SK-N-DZ (cell line): ENCODE measurements at regions not wholly inside any gene's neighbourhood (a gene's known extent, or its start where the extent isn't known, plus 50 kb on each side); places are given as distances from the start of the nearest gene placed in this dataset.
A peak's percentile ranks its signal among the peaks of the same experiment; 100 is the strongest.
"Not testable (repeated sequence)": the region's sequence is repeated elsewhere in the genome, so short reads cannot be mapped to it uniquely, and the experiment has no call there.

Source experiments
- DNase-seq: peaks from one replicate; pipeline ENCODE4 v3.0.0-alpha.2; 2015; ENCODE audit warnings: low spot score

DNA sequence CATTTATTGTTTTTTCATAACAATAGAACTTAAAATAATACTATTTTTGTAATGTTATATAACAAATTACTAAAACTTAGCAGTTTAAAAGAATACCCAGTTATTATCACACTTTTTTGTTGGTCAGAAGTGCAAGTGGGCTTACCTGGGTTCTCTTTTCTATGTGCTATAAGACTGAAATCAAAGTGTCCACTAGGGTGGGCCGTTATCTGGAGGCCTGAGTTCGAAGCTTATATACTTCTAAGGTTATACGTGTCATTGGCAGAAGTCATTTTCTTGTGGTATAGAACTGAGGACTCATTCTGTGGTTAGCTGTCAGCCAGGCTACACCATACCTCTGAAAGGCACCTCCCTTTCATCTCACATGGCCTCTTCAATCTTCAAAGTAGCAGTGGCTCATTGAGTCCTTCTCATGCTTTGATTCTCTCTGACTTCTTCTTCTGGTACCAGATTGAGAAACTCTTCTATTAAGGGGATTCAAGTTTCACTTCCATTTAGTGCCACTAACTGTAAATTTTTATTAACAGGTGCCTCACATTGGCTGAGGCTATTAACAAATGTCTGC is 414.3 kb downstream of the AMY1C start:
- no peak for DNase-seq

DNA sequence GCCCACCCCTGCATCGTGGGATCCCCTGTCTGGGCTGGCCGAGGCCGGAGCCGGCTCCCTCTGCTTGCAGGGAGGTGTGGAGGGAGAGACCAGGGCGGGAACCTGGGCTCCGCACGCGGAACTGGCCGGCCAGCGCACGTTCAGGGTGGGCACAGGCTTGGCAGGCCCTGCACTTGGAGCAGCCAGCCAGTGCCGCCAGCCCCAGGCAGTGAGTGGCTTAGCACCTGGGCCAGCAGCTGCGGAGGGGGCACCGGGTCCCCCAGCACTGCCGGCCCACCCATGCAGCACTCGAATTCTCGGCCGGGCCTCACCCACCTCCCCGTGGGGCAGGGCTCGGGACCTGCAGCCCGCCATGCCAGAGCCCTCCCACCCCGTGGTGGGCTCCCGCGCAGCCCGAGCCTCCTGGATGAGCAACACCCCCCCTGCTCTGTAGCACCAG is 422.6 kb downstream of the AMY1C start:
- no peak for DNase-seq

GRCh38 chr1:104182251-104182650 is 432.6 kb downstream of the AMY1C start:
- DNase-seq: peak; percentile 20

DNA sequence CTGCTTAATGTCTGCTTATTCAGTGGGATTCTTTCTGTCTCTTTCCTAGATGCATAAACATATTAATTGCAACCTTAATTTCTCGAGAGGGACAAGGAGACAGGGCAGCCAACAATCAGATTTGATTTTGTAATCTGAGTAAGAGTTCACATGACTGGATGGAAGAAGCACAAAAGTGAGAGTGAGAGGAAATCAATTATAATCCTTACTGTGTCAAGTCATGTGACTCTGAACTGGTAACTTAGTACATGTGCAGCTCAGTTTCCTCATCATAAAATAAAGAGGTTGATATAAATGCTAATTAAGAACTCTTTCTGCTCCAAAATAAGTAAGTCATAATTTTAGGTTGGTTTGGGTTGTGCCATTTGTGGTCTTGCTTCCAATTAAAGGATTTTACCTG is 439.5 kb downstream of the AMY1C start:
- DNase-seq: no peak

DNA sequence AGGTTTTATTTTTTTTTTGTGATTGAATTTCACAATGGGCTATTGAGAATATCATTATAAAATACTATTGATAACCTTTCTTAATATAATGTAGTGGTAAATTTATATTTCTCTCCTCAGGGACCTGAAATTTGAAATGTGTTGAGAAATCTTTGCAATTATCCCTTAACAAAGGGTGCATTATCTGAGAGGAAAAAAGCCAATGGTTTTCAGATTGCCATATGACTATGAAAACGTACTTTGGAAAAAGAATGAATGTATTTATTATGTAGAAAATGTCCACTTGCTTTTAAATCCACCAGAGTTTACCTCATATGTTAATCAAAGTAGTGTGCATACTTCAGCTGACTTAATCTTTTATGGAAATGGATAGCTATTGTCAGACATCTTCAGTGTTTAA is 441.1 kb downstream of the AMY1C start:
- no peak for DNase-seq

DNA sequence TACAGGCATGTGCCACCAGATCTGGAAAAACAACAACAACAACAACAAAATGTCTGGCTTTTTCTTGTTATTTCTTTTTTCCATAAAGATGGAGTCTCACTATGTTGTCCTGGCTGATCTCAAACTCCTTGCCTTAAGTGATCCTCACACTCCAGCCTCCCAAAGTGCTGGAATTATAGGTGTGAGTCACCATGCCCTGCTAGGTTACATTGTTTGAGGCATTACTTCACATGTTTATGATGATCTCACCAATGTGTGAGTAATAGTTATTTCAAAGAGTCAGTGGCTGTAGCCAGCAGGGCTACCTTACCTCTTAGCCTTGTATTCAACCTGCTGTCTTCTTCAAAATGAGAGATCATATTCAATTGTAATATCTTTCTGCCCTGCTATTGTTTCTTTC is 445.7 kb downstream of the AMY1C start:
- no peak for DNase-seq

- peak; percentile 9 for DNase-seq
These were observed 446.4 kb downstream of the AMY1C start for GRCh38 chr1:104196136-104196535.

DNA sequence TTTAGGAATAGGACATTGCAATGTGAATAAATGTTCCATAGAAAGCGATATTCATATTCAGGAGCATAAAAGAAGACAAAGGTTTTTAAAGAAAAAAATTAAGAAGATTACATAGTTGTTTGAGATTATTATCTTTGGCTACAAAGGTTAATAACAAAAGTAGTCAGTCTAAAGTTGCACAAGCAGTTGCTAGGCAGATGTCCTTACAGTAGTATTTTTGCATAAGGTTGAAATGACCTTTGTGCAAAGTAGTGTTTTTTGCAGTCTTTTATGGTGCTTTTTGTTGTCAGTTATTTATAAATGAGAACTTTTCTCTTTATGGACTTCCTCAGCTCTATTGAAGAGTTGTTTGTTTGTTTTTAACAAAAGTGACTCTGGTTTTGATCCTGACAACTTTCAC is 447.8 kb downstream of the AMY1C start:
- DNase-seq: no peak

- DNase-seq: no peak
These were observed 462.5 kb downstream of the AMY1C start for GRCh38 chr1:104212239-104212638.

DNA sequence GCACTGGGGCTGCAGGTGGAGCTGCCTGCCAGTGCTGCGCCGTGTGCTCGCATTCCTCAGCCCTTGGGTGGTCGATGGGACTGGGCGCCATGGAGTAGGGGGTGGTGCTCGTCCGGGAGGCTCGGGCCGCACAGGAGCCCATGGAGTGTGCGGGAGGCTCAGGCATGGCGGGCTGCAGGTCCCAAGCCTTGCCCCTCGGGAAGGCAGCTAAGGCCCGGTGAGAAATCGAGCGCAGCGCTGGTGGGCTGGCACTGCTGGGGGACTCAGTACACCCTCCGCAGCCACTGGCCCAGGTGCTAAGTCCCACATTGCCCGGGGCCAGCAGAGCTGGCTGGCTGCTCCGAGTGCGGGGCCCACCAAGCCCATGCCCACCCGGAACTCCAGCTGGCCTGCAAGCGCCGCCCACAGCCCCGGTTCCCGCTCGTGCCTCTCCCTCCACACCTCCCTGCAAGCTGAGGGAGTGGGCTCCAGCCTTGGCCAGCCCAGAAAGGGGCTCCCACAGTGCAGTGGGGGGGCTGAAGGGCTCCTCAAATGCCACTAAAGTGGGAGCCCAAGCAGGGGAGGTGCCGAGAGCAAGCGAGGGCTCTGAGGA is 467.8 kb downstream of the AMY1C start:
- not testable (repeated sequence) for DNase-seq

DNA sequence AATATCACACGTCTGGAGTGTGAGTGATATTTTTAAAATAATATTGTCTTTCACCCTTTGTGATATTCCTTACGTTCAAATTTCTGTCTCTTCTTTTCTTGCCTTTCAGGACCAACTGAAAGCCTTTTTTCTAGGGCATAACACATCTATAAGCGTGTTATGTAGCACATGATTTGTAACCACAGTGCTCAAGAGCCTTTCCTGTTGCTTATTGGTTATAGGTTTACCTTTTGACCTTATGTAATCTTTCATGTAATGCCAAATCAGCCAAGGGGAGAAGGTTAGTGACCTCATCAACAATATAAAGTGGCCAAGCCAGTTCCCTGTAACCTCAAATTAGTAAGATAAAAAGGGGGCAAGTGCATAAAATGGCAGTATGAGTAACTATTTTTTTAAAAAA is 480.2 kb downstream of the AMY1C start:
- DNase-seq: no peak

DNA sequence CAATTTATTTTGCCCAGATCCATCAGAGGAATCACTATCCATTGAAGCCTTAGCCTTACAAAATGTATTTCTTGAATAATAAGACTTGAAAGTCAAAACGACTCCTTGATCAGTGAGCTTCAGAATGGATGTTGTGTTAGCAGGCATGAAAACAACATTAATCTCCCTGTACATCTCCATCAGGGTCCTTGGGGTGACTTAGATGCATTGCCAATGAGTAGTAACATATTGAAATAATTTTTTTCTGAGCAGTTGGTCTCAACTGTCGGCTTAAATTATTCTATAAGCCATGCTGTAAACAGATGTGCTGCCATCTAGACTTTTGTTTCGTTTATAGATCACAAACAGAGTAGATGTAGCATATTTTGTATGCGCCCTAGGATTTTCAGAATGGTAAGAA is 482.0 kb downstream of the AMY1C start:
- DNase-seq: no peak

DNA sequence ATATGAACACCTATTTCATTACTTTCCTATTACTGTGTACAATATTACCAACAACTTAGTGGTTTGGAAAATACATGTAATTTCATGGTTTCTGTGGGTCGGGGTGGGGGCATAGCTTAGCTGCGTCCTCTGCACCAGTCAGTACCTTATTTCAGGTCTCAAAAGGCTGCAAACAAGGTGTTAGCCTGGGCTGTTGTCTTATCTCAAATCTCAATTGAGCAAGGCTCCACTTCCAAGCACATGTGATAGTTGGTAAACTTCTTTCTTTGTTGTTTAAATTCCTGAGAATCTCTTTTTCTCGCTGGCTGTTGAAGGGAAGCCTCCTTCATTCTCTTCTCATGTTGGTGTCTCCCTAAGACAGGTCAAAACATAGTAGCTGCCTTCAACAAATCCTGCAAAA is 485.4 kb downstream of the AMY1C start:
- DNase-seq: no peak

DNA sequence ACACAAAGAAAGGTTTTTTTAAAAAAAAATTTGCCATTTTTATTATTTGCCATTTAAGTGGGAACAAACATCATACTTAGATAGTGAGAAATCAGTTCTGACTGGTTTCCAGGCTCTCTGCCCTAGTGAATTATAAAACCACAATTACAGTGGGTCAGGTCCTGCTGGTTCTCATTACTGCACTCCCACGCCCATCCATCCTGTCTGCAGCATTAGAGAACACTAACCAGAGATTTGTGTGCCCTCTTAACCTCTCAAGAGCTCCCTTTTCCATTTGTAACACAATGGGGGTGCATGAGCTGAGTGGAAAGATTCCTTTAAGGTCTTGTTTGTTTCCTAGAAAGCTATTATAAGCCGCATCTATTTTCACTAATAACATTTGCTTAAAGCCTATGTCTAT is 489.3 kb downstream of the AMY1C start:
- DNase-seq: peak; percentile 73

DNA sequence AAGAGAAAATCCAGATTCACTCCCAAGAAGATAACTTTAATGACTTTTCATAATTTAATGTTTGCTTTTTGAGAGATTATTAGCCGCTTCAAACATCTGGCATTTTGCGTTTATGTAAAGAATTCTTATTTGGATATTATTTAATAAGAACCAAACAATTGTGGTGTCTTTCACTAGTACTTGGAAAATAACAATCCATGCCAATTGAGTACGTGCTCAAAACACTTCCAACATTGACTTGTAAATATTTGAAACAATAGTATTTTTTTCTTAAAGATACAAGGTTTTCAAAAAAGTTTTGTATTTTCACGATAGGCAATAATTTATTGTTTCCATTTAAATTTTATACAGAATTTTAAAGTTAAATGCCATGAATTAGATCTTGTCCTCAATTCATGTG is 498.7 kb downstream of the AMY1C start:
- no peak for DNase-seq

DNA sequence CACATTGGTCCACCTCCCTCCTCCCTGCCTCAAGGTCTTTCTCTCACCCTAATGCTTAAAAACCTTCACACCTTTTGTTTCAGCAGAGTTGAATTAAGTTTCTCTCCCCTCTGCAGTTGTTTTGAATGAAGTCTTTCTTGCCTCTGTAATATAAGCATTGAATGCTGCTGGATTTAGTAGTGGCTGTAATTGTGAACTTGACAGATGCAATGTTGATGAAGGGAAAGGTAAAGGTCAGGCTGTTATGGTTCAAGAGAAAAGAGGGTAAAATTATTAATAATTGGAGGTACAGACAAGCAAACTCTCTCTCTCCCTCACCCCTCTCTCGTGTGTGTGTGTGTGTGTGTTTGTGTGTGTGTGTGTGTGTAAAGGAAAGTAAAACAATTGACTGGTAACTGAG is 509.8 kb downstream of the AMY1C start:
- DNase-seq: no peak

DNA sequence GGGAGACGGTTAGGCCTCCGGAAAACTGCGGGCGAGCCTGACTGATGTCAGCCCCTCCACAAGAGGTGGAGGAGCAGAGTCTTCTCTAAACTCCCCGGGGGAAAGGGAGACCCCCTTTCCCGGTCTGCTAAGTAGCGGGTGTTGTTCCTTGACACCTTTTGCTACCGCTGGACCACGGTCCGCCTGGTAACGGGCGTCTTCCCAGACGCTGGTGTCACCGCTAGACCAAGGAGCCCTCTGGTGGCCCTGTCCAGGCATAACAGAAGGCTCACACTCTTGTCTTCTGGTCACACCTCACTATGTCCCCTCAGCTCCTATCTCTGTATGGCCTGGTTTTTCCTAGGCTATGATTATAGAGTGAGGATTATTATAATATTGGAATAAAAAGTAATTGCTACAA is 513.4 kb downstream of the AMY1C start:
- DNase-seq: not testable (repeated sequence)

- no peak for DNase-seq
These were observed 514.8 kb downstream of the AMY1C start for GRCh38 chr1:104264521-104264920.

DNA sequence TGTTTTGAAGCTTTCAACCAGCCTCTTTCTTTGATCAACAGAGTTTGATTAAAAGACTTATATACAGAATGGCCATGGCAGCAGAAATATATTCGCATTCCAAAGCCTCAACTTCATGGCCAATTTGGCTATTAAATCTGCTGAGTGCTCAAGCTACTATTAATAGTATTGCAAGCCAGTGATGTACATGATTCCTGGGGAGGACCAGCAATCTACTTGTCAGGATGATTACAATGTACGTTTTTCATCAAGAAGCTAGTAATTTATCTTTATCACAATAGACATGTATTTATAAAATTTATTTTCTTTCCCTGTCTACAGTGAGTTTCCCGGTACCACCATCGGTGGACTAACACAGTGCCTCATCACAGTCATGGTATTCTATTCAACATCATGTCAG is 515.5 kb downstream of the AMY1C start:
- no peak for DNase-seq

DNA sequence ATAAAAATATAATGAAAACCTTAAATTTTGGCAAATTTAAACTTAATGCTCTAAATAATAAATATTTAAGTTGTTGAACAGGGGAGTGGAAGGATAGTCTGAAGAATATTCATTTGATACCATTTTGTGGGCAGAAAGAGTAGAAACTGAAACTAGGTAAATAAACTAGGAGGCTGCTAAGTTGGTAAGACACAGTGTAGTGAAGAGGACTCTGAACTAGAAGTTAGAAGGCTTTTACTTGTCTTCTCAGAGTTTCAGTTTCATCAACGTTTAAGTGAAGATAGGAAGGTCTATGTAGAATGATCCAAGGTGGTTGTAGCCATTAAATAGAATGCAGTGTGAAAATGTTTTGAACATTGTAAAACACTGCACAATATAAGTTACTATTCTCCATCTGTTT is 516.9 kb downstream of the AMY1C start:
- no peak for DNase-seq

- not testable (repeated sequence) for DNase-seq
These were observed 538.6 kb downstream of the AMY1C start for GRCh38 chr1:104288322-104288721.

DNA sequence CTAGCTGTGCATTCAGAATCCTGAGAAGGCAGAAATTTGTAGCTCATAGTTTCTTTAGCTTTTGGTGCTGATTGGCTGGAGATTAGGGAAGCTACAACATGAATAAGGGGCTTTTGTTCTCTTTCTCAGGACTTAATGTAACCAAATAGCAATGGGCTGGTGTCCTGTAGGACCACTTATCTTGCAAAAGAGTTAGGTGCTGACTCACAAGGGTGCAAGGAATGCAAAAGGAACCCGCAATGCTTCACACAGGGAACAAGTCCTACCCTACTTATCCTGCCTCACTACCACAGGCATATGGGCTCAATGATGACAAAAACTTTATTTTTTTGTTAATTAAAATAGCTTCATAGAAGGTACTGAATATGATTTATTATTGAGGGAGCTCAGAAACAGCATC is 541.5 kb downstream of the AMY1C start:
- no peak for DNase-seq

- DNase-seq: no peak
These were observed 544.6 kb downstream of the AMY1C start for GRCh38 chr1:104294259-104294658.

GRCh38 chr1:104295511-104295910 is 545.8 kb downstream of the AMY1C start:
- DNase-seq: peak; percentile 40
